Right lobe of liver (tissue), 4 donors: ENCODE measurements at regions not wholly inside any gene's neighbourhood (a gene's known extent, or its start where the extent isn't known, plus 50 kb on each side); places are given as distances from the start of the nearest gene placed in this dataset.

Experiments
- CTCF ChIP-seq, 4 donors: fragments of 200-600 bp in 3 of 4; fragments of 450-650 bp in 1 of 4; IDR thresholded peaks; one replicate each; pipeline versions ENCODE4 v1.5.1 to v1.8.0; 2016 to 2022; ENCODE audit warnings: antibody characterized with exemption in 4 of 4, mild to moderate bottlenecking in 2 of 4
- POLR2A ChIP-seq: fragments of 450-650 bp; IDR thresholded peaks from one replicate; pipeline ENCODE4 v1.6.1; 2017; ENCODE audit warnings: antibody characterized with exemption, mild to moderate bottlenecking
- donor health status: DM: no; HTN: no; CAD: no.
- donor health status: DM: no; HTN: no; CAD: no.
- donor health status: DM: no; HTN: yes; CAD: no.

GRCh38 chr3:31391150-31391549 is 141.6 kb upstream of the STT3B start:
- TF ChIP-seq CTCF (IDR thresholded peaks at IDR 0.05) (no peak), POLR2A (no peak)
